Sigmoid colon (tissue), 6 donors: ENCODE measurements at regions not wholly inside any gene's neighbourhood (a gene's known extent, or its start where the extent isn't known, plus 50 kb on each side); places are given as distances from the start of the nearest gene placed in this dataset.

ENCODE experiments used
- DNase-seq: peaks from one replicate; pipeline ENCODE4 v3.0.0-alpha.2; 2019
- H3K27ac ChIP-seq, 4 donors: fragments of 200-600 bp; sonication (generic); one replicate each; pipeline ENCODE4 v1.5.1; 2016 to 2019; ENCODE audit warnings: mild to moderate bottlenecking in 1 of 4
- H3K27me3 ChIP-seq, 3 donors: fragments of 200-600 bp; sonication (generic); one replicate each; pipeline ENCODE4 v1.5.1; 2019; ENCODE audit warnings: mild to moderate bottlenecking in 1 of 3
- H3K36me3 ChIP-seq, 4 donors: fragments of 200-600 bp; sonication (generic); one replicate each; pipeline ENCODE4 v1.5.1; 2016 to 2019
- H3K4me1 ChIP-seq, 4 donors: fragments of 200-600 bp; sonication (generic); one replicate each; pipeline ENCODE4 v1.5.1; 2017 to 2019
- H3K4me3 ChIP-seq, 4 donors: fragments of 200-600 bp; sonication (generic); one replicate each; pipeline ENCODE4 v1.5.1; 2017 to 2019; ENCODE audit warnings: mild to moderate bottlenecking in 2 of 4, moderate library complexity in 1 of 4
- H3K9me3 ChIP-seq, 4 donors: fragments of 200-600 bp in 3 of 4; sonication (generic) in 3 of 4; one replicate each; pipeline versions ENCODE4 v1.5.1 to v1.6.1; 2013 to 2019
- EP300 ChIP-seq, 4 donors: sonication (generic); formaldehyde crosslinking; IDR thresholded peaks; one replicate each; pipeline ENCODE4 v1.6.1; 2017; ENCODE audit warnings: antibody characterized with exemption in 4 of 4
- POLR2A ChIP-seq, 2 donors: fragments of 450-650 bp; IDR thresholded peaks; one replicate each; pipeline ENCODE4 v1.6.1; 2016; ENCODE audit warnings: antibody characterized with exemption in 2 of 2, mild to moderate bottlenecking in 2 of 2, moderate library complexity in 2 of 2
- POLR2AphosphoS5 ChIP-seq, 4 donors: sonication (generic); formaldehyde crosslinking; IDR thresholded peaks; one replicate each; pipeline ENCODE4 v1.6.1; 2017; ENCODE audit warnings: antibody characterized with exemption in 4 of 4
- WGBS, 2 donors: extraction: QIAGEN DNeasy Blood & Tissue Kit; methylation state at CpG; one replicate each; pipeline ENCODE4 v1.1.7; 2013; 5-methylcytosine and 5-hydroxymethylcytosine counted together
- intact Hi-C: fragments of 100-400 bp; cut with DNase I; formaldehyde crosslinking; loops from one replicate; pipeline ENCODE4 v1.15.1; 2023
- TF ChIP-seq, protein P1 (sequence below), 4 experiments: fragments of 450-650 bp in 3 of 4; fragments of 200-600 bp in 1 of 4; IDR thresholded peaks; one replicate each; pipeline ENCODE4 v1.5.1; 2016 to 2019; ENCODE audit warnings: antibody characterized with exemption in 4 of 4, mild to moderate bottlenecking in 3 of 4, moderate library complexity in 2 of 4
- donor health status: healthy with polysubstance abuse.
- donor health status: healthy.

DNA sequence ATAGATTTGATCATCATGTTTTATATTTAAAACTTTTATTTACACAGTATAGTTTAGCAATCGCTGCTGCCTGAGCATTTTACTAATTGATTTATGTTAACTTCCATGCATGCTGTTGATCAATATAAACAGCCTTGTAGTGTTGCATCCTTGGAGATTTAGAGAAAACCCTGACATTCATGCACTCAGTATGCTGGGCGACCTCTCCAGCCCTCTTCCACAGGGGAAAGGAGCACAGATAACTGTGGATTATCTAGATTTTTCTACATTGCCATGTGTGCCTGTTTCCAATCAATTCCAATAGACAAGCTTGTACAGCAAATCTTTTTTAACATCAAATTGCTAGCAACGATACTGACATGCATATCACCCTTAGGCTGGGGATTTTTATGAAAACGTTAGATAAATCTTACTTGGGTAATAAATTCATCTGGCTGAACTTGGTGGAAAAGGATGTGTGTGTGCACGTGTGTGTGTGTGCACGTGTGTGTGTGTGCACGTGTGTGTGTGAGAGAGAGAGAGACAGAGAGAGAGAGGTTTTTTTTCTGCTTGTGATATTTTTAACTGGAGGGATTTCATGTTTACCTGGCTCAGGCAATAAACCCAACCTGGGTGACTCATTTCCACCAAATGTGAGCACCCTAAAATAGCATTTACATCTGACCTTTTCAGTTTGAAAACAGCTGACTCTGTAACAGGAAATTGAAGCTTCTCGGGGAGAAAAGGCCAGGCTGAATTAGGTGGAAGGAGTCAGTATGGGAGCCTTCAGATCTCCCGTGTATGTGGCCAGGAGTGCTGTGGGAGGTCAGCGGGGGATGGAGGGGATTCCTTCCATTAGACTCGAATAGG, 339.8 kb downstream of the PRDM2 start:
- H3K36me3 ChIP-seq, result no peaks in the 10 kb centered on the region
- intact Hi-C loops, result no loop called here

DNA sequence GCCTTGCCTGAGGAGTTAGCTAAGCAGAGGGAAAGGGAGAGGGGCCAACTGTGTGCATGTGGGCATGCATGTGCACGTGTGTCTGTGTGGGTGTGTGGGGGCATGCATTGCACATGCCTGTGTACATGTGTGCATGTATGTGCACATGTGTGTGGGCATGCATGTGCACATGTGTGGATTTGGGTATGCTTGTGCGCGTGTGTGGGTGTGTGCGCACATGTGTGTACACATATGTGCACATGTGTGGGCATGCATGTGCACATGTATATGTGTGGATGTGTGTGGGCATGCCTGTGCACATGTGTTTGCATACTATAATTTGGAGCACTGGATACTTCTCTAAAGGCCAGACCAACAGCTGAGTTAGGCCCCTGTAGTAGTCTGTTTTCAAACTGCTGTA, 350.0 kb downstream of the PRDM2 start:
- TF ChIP-seq POLR2AphosphoS5 (IDR thresholded peaks at IDR 0.05) (no peak), EP300 (IDR thresholded peaks at IDR 0.05) (no peak), POLR2A (IDR thresholded peaks at IDR 0.05) (no peak)
- TF ChIP-seq, protein P1, sequence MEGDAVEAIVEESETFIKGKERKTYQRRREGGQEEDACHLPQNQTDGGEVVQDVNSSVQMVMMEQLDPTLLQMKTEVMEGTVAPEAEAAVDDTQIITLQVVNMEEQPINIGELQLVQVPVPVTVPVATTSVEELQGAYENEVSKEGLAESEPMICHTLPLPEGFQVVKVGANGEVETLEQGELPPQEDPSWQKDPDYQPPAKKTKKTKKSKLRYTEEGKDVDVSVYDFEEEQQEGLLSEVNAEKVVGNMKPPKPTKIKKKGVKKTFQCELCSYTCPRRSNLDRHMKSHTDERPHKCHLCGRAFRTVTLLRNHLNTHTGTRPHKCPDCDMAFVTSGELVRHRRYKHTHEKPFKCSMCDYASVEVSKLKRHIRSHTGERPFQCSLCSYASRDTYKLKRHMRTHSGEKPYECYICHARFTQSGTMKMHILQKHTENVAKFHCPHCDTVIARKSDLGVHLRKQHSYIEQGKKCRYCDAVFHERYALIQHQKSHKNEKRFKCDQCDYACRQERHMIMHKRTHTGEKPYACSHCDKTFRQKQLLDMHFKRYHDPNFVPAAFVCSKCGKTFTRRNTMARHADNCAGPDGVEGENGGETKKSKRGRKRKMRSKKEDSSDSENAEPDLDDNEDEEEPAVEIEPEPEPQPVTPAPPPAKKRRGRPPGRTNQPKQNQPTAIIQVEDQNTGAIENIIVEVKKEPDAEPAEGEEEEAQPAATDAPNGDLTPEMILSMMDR (IDR thresholded peaks at IDR 0.05), result no peak
- intact Hi-C loops, result no loop called here
- no peaks in the 10 kb centered on the region for H3K27me3 ChIP-seq
- H3K4me3 ChIP-seq, result no peak overlapping the region
- 66 to 68% methylated on average over 4 of the region's 4 CpGs for WGBS, 2 donors
- H3K27ac ChIP-seq, result no peak overlapping the region
- no peak for DNase-seq
- H3K4me1 ChIP-seq, result no peaks in the 10 kb centered on the region
- H3K36me3 ChIP-seq, result no peaks in the 10 kb centered on the region
- no peaks in the 10 kb centered on the region for H3K9me3 ChIP-seq

More for the DNA sequence above, 339.8 kb downstream of the PRDM2 start:
- no peak overlapping the region for H3K27ac ChIP-seq
- no peak overlapping the region for H3K4me3 ChIP-seq
- no peak for DNase-seq
- H3K9me3 ChIP-seq, result peaks cover 0 to 8% (median 6%) of the 10 kb centered on the region in 4 donors
- TF ChIP-seq EP300 (IDR thresholded peaks at IDR 0.05) (no peak), POLR2A (IDR thresholded peaks at IDR 0.05) (no peak)
- H3K27me3 ChIP-seq, result no peaks in the 10 kb centered on the region
- H3K4me1 ChIP-seq, result no peaks in the 10 kb centered on the region
- 30 to 57% methylated on average over 11 of the region's 11 CpGs for WGBS, 2 donors

GRCh38 chr1:14055442-14056223, 355.6 kb downstream of the PRDM2 start:
- DNase-seq, result no peak
- intact Hi-C loops, result no loop called here
- Histone ChIP-seq H3K4me1 (no peaks in the 10 kb centered on the region), H3K9me3 (peaks cover 0 to 11% (median 3%) of the 10 kb centered on the region in 4 donors), H3K27ac (no peak overlapping the region), H3K27me3 (no peaks in the 10 kb centered on the region), H3K4me3 (no peak overlapping the region), H3K36me3 (no peaks in the 10 kb centered on the region)
- 84% methylated on average over 4 of the region's 4 CpGs for WGBS, 2 donors
- TF ChIP-seq POLR2A (IDR thresholded peaks at IDR 0.05), result no peak
- no peak for TF ChIP-seq POLR2AphosphoS5 (IDR thresholded peaks at IDR 0.05)
- TF ChIP-seq, protein P1 (IDR thresholded peaks at IDR 0.05), result no peak
- no peak for TF ChIP-seq EP300 (IDR thresholded peaks at IDR 0.05)

DNA sequence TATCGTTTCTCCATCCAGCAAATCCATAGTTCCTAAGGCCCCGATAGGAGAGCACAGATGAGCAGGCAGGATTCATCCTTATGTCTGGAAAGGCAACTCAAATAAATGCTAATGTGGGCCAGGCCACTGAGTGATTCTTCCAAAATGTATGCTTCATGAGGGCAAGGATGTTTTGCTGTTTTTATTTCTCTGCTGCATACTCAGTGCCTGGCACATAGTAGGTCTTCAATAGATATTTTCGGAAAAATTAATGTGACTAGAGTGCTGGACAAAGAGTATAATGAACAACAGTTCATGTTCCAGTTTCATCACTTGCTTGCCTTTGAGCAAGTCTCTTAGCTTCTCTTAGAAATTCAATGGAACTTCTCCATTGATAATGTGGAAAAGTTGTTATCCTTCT, 357.7 kb downstream of the PRDM2 start:
- DNase-seq, result no peak
- no peaks in the 10 kb centered on the region for H3K36me3 ChIP-seq
- H3K4me1 ChIP-seq, result no peaks in the 10 kb centered on the region
- H3K4me3 ChIP-seq, result no peak overlapping the region
- H3K27me3 ChIP-seq, result no peaks in the 10 kb centered on the region
- H3K9me3 ChIP-seq, result peaks cover 0 to 11% (median 3%) of the 10 kb centered on the region in 4 donors
- H3K27ac ChIP-seq, result no peak overlapping the region
- TF ChIP-seq, protein P1 (IDR thresholded peaks at IDR 0.05), result no peak
- TF ChIP-seq EP300 (IDR thresholded peaks at IDR 0.05) (no peak), POLR2A (IDR thresholded peaks at IDR 0.05) (no peak), POLR2AphosphoS5 (IDR thresholded peaks at IDR 0.05) (no peak)
- intact Hi-C loops, result no loop called here
- 90 to 91% methylated on average over 3 of the region's 3 CpGs for WGBS, 2 donors

GRCh38 chr1:14061204-14061603, 361.2 kb downstream of the PRDM2 start:
- no peak overlapping the region for H3K27ac ChIP-seq
- no peak for TF ChIP-seq EP300 (IDR thresholded peaks at IDR 0.05)
- no peak for TF ChIP-seq POLR2A (IDR thresholded peaks at IDR 0.05)
- no peak for TF ChIP-seq POLR2AphosphoS5 (IDR thresholded peaks at IDR 0.05)
- TF ChIP-seq, protein P1 (IDR thresholded peaks at IDR 0.05), result no peak
- H3K36me3 ChIP-seq, result no peaks in the 10 kb centered on the region
- no peak for DNase-seq
- H3K4me3 ChIP-seq, result no peak overlapping the region
- peaks cover 0 to 7% (median 3%) of the 10 kb centered on the region in 4 donors for H3K9me3 ChIP-seq
- H3K27me3 ChIP-seq, result no peaks in the 10 kb centered on the region
- whole genome bisulfite sequencing, 2 donors, result 91 to 97% methylated on average over 3 of the region's 3 CpGs
- intact Hi-C loops, result no loop called here
- H3K4me1 ChIP-seq, result no peaks in the 10 kb centered on the region
